GM19239 (cell line): ENCODE measurements at regions not wholly inside any gene's neighbourhood (a gene's known extent, or its start where the extent isn't known, plus 50 kb on each side); places are given as distances from the start of the nearest gene placed in this dataset.

Experiments
- DNase-seq: peaks from one replicate; pipeline ENCODE4 v3.0.0; 2011; ENCODE audit warnings: low spot score; ENCODE audit not compliant: insufficient read length
- FAIRE-seq: peaks from 2 replicates; lab custom pipeline; 2011; peaks lifted over from hg19 to GRCh38; lab: Jason Lieb, UNC

DNA sequence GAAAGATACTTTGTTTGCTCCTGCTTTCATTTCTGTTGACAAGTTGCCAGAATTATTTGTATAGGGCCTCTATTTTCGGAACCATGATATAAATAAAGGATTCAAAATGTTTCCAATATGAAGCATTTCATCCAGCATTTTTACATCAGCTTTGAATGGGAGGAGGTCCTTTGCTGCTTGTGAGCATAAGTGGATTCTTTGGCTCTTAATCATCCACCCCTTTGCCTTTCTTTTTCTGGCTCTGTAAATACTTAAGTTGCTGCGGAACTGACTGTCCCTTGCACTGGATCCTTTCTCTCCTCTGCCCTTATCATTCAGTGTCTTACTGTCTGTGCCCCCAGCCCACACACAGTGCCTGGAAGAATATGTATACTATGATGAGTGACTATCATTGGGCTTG, 357.3 kb upstream of the RGS6 start:
- FAIRE-seq = peak; percentile 47
- DNase-seq = no peak

DNA sequence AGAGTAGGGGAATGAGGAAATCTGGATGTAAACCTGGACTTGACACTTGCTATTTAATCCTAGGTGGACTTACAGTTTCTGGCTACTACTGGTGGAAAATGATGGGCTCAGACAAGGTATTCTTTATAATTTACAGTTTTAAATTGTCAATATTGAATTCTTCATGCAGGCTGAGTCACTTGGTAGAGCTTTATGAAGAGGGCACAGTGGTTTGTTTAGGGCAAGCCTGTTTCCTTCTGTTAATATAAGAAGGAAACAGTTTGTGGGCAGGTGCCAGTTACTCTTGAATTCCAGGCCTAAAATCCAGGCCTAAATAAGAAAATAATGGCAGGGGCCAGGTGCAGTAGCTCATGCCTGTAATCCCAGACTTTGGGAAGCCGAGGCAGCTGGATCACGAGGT, 355.8 kb upstream of the RGS6 start:
- no peak for FAIRE-seq
- no peak for DNase-seq

DNA sequence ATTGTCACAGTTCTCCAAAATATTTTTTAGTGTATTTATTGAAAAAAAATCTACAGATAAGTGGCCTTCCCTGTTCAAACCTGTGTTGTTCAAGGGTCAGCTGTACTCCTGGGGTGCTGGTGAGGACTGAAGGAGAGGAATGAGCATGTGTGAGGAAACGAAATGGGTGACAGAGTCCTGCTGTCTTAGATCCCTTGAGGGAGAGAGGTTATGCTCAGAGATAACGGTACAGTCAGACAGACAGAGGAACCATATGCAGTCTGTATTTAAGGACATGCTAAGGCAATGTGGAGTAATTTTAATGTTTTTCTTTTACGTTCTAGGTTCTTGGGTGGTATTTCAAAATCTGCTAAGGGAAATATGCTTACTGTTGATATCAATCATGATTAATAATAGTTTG, 352.9 kb upstream of the RGS6 start:
- DNase-seq (no peak), FAIRE-seq (peak; percentile 74)

DNA sequence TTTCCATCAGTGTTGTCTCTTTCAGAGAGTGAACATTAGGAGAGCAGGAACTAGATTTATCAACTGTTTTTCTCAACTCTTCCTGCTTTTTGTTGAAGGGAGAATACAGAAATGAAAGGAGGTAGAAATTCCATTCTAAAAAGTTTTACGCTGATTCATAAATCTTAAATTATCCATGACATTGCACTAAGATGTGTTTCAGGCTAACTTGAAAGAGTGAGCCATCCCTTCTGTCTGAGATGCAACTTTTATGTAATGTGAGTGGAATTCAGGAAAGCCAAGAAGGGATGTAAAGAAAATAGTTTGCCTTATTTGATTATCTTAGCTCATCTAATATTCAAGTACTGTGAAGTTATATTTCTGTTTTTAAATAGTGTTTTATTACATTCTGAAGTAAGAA, 349.5 kb upstream of the RGS6 start:
- DNase-seq (no peak), FAIRE-seq (peak; percentile 11)

DNA sequence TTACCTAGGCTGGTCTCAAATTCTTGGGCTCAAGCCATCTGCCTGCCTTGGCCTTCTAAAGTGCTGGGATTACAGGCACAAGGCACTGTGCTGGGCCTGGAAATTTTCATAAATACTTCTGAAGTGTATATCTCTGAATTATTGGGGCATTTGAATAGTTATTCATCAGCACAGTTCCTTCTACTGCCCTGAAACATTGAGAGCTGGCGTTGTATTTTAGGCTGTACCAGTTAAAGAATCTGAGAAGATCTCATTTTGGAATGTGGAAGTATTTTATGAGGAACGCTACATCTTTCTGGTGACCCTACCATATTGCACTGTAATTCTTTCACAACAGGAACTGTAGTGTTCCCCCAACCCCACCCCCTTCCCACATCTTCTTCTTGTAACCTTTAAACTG, 349.0 kb upstream of the RGS6 start:
- DNase-seq (no peak), FAIRE-seq (no peak)

DNA sequence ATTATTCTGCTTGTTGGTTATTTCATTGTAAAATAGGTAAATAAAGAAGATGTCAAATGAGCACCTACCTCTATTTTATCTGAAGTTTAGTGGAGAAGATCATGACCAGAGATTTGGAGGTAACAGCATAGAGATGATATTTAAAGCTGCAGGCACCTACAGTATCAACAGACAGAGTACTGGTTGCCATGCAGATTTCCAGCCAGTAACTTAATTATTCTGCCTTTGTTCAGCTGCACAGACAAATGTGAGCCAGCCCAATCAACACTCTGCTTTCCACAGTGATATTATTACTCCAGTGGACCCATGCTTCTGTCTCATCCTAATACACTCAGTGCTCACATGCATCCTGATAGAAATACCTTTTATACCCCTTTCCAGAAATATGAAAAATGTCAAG, 348.5 kb upstream of the RGS6 start:
- no peak for FAIRE-seq
- DNase-seq = no peak

DNA sequence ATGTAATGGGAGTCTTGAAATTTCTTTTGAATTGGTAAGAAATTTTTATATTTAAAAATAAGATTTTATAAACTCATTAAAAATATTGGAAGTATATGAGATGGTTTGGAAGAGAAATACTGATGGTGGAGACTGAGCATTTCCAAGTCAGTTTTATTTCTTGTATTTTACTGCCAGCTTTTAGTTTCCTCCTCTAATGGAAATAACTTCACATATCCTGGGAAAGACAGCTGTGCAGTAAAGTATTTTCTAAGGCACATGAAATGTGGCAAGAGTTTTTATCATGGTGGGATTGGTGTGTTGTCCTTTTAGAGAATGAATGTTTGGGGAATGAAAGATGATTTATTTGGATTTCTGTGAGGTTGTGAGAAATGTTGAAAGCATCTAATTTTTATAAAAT, 346.9 kb upstream of the RGS6 start:
- DNase-seq (no peak), FAIRE-seq (no peak)

DNA sequence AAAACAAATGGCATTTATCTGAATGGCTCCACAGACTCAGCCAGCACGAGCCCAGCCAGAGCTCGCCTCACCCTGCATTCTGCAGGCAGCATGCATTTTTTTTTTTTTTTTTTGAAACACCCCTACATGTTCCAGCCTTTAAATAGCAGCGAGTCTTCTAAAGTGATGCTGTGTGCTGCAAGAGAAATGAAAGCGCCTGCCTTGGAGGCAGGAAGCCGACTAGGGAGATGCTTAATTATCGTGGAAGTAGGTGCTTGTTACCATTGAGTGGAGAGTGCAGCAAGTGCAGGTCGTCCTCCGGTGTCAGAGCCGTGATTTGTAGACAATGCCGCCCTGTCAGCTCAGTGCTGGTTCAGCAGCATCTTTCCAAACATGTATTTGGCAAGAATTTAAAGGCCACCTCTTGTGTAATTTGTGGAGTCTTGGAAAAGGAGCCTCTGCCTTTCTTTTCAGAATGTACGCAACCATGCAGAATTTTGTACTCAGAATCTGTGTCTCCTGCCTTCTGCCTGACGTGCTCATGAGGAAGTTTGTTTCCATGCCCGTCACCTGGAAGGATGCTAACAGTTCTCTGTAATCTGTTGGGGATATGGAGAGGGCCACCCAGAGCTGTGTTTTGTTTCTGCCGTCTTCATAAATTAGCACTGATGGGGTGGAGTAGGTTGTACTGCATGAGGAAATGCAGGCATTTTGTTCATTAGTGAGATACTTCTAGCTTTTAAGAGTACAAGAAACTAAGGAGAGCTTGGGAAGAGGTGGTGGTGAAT, 345.9 kb upstream of the RGS6 start:
- FAIRE-seq = peak; percentile 56
- DNase-seq = no peak

DNA sequence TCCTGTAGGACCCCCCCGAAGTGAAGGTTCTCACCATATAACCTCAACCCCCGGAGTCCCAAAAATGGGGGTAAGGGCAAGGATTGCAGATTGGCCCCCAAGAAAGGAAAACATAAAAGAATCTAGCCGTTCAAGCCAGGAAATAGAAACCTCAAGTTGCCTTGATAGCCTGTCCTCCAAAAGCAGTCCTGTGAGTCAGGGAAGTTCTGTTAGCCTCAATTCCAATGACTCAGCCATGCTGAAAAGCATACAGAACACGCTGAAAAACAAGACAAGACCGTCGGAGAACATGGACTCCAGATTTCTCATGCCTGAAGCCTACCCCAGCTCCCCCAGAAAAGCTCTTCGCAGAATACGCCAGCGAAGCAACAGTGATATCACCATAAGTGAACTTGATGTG, 344.2 kb upstream of the RGS6 start:
- FAIRE-seq (no peak), DNase-seq (no peak)

DNA sequence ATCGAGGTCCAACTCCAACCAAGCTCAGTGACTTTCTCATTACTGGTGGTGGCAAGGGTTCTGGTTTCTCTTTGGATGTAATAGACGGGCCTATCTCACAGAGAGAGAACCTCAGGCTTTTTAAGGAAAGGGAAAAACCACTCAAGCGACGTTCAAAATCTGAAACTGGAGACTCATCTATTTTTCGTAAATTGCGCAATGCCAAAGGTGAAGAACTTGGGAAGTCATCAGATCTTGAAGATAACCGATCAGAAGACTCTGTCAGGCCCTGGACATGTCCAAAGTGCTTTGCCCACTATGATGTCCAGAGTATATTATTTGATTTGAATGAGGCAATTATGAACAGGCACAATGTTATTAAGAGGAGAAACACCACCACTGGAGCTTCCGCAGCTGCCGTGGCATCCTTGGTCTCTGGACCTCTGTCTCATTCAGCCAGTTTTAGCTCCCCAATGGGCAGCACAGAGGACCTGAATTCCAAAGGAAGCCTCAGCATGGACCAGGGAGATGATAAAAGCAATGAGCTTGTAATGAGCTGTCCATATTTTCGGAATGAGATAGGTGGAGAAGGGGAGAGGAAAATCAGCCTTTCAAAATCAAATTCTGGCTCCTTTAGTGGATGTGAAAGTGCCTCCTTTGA, 343.5 kb upstream of the RGS6 start:
- DNase-seq (no peak), FAIRE-seq (no peak)

DNA sequence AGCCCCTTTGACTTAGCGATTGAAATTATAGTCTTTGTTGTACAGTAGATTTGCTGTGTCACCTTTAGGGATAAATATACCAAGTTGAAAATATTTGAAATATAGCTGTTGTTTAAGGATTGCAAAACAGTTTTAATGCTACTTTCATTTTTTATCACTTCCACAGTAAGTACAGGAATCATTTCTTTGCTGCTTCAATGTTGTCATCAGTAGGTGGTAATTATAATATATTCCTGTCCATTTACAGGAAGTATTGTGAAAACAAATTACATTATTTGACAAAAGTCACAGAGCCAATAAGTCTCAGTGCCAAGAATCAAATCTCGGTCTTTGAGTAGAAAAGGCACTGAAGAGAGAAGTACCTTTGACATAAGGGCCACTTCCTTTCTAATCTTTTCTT, 342.6 kb upstream of the RGS6 start:
- FAIRE-seq (no peak), DNase-seq (no peak)

DNA sequence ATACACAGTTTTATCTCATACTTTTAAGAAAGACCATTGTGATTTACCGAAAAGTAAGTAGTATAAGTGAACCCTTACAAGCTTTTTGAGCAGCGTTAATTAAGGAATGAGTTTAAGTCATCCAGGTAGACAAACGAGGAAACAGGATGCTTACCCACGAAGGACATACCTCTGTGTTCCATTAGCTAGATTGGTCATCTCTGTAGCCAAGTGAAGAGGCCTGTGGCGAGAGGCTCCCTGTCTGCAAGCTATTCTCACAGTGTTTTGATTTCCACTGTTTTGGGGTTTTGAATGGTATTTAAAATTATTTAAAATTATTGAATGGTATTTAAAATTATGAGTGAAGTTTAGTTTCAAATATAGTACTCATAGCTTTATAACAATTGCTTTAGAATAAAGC, 342.1 kb upstream of the RGS6 start:
- DNase-seq (no peak), FAIRE-seq (no peak)

DNA sequence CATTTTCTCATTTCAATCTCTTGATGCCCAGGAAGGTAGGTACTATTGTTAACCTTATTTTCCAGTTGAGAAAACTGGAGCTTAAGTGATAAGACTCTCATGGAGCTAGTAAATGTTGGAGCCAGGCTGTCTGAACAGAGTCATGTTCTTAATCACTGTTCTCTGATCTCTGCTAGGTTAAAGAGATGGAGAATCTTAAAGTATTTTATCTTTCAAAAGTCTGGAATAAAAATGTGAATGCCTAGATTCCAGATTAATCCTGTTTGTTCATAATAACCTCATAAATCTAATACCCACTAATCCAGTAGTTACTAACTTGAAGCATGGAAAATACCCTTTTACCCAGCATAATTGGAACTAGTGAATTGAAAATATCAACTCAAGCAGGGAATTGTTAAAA, 341.0 kb upstream of the RGS6 start:
- DNase-seq (no peak), FAIRE-seq (no peak)

DNA sequence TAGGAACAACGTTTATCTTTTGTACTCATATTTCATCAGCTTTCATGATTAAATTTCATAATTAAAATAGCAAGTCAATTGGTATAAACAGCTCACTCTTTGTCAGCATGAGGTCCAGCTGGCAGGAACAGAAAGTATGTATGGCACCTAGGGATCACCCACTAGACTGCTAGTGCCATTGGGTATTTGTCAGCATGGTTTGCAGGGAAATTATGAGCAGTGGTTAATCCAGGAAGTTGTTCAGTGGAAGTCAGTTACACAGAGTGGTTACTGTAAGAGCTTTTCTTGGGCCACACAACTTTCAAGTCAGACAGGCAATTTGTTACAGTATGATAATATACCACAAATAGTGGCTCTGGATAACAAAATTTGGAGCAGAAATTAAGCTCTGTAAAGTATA, 340.3 kb upstream of the RGS6 start:
- FAIRE-seq = no peak
- DNase-seq = no peak

DNA sequence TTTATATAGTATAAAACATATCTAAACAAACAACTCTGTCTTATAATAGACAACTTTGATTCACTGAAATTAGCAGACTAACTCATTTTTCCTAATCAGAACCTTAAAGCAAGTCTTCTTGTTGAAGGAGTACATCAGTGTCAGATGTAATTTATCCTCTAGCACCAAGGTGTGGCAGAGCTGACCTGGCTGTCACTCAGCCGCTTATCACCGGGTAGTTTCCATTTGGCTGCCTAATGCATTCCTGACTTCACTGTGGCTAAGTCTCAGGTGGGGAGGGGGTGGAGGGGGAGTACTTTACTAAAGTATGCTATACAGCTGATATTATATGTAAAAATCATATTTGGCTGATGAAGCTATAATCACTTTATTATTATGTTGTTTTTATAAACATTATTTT, 339.9 kb upstream of the RGS6 start:
- DNase-seq = no peak
- FAIRE-seq = no peak

DNA sequence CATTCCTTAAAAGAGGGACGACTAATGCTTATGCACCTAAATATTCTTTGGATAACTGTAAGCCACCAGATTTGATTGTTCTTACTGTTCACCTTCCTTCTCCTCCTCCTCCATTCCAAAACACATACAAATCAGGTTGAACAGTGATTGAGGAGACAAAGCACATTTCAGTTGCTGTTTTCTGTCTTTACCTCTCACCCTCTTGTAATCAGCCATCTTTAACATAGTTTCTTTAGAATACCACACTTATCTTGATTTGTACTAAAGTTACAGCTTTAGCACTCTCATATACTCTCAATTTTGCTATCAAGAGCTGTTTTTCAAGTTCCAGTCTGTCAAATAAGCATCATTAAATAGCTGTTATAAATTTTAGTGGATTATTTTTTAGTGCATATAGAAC, 338.3 kb upstream of the RGS6 start:
- DNase-seq (no peak), FAIRE-seq (no peak)

DNA sequence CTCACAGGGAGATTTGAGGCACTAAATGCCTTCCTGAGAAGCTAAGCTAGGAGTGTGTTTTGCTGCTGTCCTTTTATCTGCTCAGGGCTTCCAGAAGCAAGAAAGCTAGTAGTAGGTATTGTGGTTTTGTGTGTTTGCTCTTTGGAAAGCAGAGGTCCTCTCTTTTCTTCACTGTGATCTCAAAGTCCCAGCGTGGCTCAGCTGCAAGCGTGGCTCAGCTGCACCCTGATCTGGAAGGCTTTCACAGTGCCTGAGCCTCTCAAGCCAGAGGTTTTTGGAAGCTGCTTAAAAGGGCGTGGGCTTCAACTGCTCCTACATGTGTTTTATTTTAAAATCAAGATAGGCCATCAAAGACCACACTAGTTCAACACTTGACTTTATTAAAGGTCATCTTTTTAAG, 337.4 kb upstream of the RGS6 start:
- FAIRE-seq (no peak), DNase-seq (no peak)

DNA sequence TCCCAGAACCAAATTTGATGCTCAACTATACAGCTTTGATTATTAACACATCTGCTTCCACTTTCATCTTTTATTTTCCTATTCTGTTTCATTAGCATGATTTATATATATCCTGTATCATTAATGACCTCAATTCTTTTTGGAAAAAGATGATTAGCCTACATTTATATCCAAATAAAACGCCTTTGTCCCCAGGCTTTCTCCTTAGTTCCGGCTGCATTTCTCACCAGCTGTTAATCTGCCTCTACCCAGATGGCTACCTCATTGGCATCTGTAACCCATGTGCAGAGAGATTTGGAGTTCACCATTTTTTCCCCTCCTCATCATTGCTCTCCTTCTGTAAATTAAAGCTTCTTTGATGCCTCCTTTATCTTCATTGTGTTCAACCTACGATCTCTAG, 336.8 kb upstream of the RGS6 start:
- FAIRE-seq (peak; percentile 26), DNase-seq (no peak)

DNA sequence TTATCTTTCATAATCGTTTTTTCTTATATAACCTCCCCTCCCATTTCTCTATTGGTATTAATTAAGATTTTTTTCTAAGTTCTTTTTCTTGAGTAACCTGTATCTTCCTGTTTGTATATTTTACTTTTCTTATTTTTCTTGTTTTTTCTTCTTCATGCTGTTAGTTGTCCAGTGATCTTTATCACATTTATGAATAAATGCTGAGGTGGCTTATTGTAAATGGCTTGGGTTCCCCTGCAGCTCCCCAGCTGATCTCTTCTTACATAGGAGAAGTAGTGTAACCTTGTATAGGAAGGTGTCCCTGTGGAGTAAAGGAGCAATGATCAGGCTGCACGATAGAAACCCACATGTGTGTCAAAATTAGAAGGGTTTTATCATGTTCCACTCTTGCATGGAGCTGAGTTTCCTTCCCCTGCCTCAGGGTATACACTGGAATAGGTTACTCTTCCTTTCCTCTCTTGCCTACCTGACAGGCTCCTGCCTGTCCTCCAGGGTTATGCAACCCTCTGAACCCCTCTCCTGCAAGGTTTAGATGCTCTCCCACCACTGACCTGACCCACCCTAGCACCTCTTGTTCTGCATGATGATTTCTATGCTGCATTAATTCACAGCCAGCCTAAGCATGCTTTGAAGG, 334.8 kb upstream of the RGS6 start:
- FAIRE-seq (no peak), DNase-seq (no peak)

DNA sequence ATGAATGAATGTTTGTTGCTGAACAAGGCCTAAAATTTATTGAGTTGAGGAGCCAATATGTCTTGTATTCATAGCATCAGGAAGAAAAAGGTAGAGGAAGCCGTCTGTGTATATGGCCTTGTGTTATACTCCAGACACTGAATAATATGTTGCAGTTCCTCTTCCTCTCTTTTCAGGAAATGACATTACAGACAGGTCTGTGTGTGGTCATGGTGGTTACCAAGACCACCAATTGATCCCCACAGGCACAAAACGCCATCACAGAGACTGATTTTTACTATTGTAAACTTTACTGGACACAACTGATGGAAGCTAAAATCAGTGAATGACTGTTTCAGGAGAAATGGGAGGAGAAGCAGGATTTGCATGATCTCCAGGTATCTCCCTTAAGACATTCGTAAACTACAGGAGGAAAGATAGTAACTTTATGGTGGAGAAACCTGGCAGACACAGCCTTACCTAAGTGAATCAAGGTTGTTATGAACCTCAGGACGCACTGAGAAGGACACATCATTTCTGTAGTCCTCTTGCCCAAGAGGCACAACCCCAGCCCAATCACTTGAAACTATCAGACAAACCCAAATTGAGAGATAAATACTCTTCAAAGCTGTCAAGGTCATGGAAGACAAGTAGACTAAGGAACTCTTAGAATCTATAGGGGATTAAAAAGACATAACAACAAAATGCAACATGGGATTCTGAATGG, 334.1 kb upstream of the RGS6 start:
- peak; percentile 21 for DNase-seq
- peak; percentile 94 for FAIRE-seq

DNA sequence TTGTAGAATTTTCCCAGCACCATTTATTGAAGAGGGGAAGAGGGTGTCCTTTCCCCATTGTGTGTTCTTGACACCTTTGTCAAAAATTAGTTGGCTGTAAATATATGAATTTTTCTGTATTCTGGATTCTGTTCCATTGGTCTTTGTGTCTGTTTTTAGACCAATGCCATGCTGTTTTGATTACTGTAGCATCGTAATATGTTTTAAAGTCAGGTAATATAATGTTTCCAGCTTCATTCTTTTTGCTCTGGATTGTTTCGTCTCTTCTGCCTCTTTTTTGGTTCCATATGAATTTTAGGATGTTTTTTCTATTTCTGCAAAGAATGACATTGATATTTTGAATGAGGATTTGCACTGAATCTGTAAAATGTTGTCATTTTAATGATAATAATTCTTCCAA, 331.9 kb upstream of the RGS6 start:
- FAIRE-seq = no peak

More for the DNA sequence above, 331.9 kb upstream of the RGS6 start:
- DNase-seq = no peak
